Neural cell (in vitro differentiated cells): ENCODE measurements at regions not wholly inside any gene's neighbourhood (a gene's known extent, or its start where the extent isn't known, plus 50 kb on each side); places are given as distances from the start of the nearest gene placed in this dataset.

Experiments used
- H2AFZ ChIP-seq: fragments of 200-600, 300-800 bp; sonication (generic), shearing (Covaris generic); 2 replicates; pipeline ENCODE4 v1.6.0; 2014; ENCODE audit warnings: low read depth, mild to moderate bottlenecking, antibody characterized with exemption, low read length, moderate library complexity
- H3F3A ChIP-seq: fragments of 200-600 bp; shearing (Covaris generic); 2 replicates; pipeline ENCODE4 v1.6.1; 2016; ENCODE audit warnings: mild to moderate bottlenecking, moderate library complexity, mixed read lengths, antibody characterized with exemption, low read length; ENCODE audit not compliant: insufficient read depth, poor library complexity, severe bottlenecking
- H3K27ac ChIP-seq: fragments of 200-600, 300-800 bp; sonication (generic), shearing (Covaris generic); 2 replicates; pipeline ENCODE4 v1.5.1; 2014; ENCODE audit warnings: mild to moderate bottlenecking, low read length, moderate library complexity
- H3K27me3 ChIP-seq: fragments of 300-800, 200-600 bp; sonication (generic), shearing (Covaris generic); 2 replicates; pipeline ENCODE4 v1.6.0; 2014; ENCODE audit warnings: mild to moderate bottlenecking, low read depth, low read length, moderate library complexity; ENCODE audit not compliant: insufficient read depth
- H3K36me3 ChIP-seq: fragments of 300-800, 200-600 bp; sonication (generic), shearing (Covaris generic); 2 replicates; pipeline ENCODE4 v1.5.1; 2014; ENCODE audit warnings: mild to moderate bottlenecking, antibody characterized with exemption, low read length, moderate library complexity; ENCODE audit not compliant: insufficient read depth
- H3K4me2 ChIP-seq: fragments of 300-800, 200-600 bp; sonication (generic), shearing (Covaris generic); 2 replicates; pipeline ENCODE4 v1.6.0; 2014; ENCODE audit warnings: mild to moderate bottlenecking, low read length
- H3K4me3 ChIP-seq: fragments of 300-800, 200-600 bp; sonication (generic), shearing (Covaris generic); 2 replicates; pipeline ENCODE4 v1.5.1; 2014; ENCODE audit warnings: mild to moderate bottlenecking, low read length, moderate library complexity
- H3K79me2 ChIP-seq: fragments of 200-600 bp; shearing (Covaris generic); replicated peaks from 2 replicates; pipeline ENCODE4 v1.6.0; 2014; ENCODE audit warnings: mild to moderate bottlenecking, low read length, moderate library complexity; ENCODE audit not compliant: insufficient read depth
- H3K9ac ChIP-seq: fragments of 300-800, 200-600 bp; sonication (generic), shearing (Covaris generic); 2 replicates; pipeline ENCODE4 v1.6.1; 2016; ENCODE audit warnings: mild to moderate bottlenecking, low read length, mixed read lengths
- H3K9me2 ChIP-seq: fragments of 200-600 bp; shearing (Covaris generic); 2 replicates; pipeline ENCODE4 v1.6.1; 2016; ENCODE audit warnings: mild to moderate bottlenecking, low read length, mixed read lengths; ENCODE audit not compliant: insufficient read depth
- H3K9me3 ChIP-seq: fragments of 200-600, 300-800 bp; sonication (generic), shearing (Covaris generic); 2 replicates; pipeline ENCODE4 v1.6.1; 2016; ENCODE audit warnings: mild to moderate bottlenecking, mixed run types, low read length, moderate library complexity, mixed read lengths
- H4K20me1 ChIP-seq: fragments of 200-600 bp; shearing (Covaris generic); 2 replicates; pipeline ENCODE4 v1.6.1; 2016; ENCODE audit warnings: mild to moderate bottlenecking, mixed run types; ENCODE audit not compliant: insufficient read depth
- CTCF ChIP-seq: fragments of 450-650 bp; IDR thresholded peaks from 2 replicates; pipeline ENCODE4 v1.5.1; 2014; ENCODE audit warnings: antibody characterized with exemption, mild to moderate bottlenecking, moderate library complexity; ENCODE audit not compliant: poor library complexity, severe bottlenecking
- EP300 ChIP-seq: fragments of 450-650 bp; conservative IDR thresholded peaks from 2 replicates; pipeline ENCODE4 v1.6.1; 2014; ENCODE audit warnings: antibody characterized with exemption, mild to moderate bottlenecking, moderate library complexity; ENCODE audit not compliant: poor library complexity, severe bottlenecking
- EZH2 ChIP-seq: fragments of 200-600, 300-800 bp; shearing (Covaris generic), sonication (generic); IDR thresholded peaks from 2 replicates; pipeline ENCODE4 v1.6.1; 2014; ENCODE audit warnings: antibody characterized with exemption, low read length, borderline replicate concordance, mild to moderate bottlenecking; ENCODE audit not compliant: insufficient read depth, poor library complexity, severe bottlenecking
- MXI1 ChIP-seq: fragments of 450-650 bp; conservative IDR thresholded peaks from 2 replicates; pipeline ENCODE4 v1.6.1; 2014; ENCODE audit warnings: antibody characterized with exemption, mild to moderate bottlenecking; ENCODE audit not compliant: poor library complexity, severe bottlenecking
- POLR2AphosphoS5 ChIP-seq: IDR thresholded peaks from 2 replicates; pipeline ENCODE4 v1.6.1; 2012
- RAD21 ChIP-seq: fragments of 450-650 bp; conservative IDR thresholded peaks from 2 replicates; pipeline ENCODE4 v1.6.1; 2014; ENCODE audit warnings: antibody characterized with exemption, mild to moderate bottlenecking, moderate library complexity
- REST ChIP-seq: IDR thresholded peaks from 2 replicates; pipeline ENCODE4 v1.6.1; 2012; ENCODE audit warnings: borderline replicate concordance
- SMC3 ChIP-seq: fragments of 450-650 bp; conservative IDR thresholded peaks from 2 replicates; pipeline ENCODE4 v1.6.1; 2014; ENCODE audit warnings: antibody characterized with exemption, mild to moderate bottlenecking, moderate library complexity; ENCODE audit not compliant: poor library complexity
- TAF1 ChIP-seq: IDR thresholded peaks from 2 replicates; pipeline ENCODE4 v1.6.1; 2012; ENCODE audit warnings: low read depth

GRCh38 chr9:14451949-14452348 is 138.0 kb upstream of the NFIB start:
- H3K4me3 ChIP-seq = no peak overlapping the region
- H3K9me2 ChIP-seq = no peaks in the 10 kb centered on the region
- H4K20me1 ChIP-seq = no peaks in the 10 kb centered on the region
- no peak overlapping the region for H3K27ac ChIP-seq
- no peaks in the 10 kb centered on the region for H3K27me3 ChIP-seq
- no peak overlapping the region for H3K4me2 ChIP-seq
- H2AFZ ChIP-seq = no peak overlapping the region
- H3F3A ChIP-seq = no peaks in the 10 kb centered on the region
- H3K79me2 ChIP-seq = no peaks in the 10 kb centered on the region
- H3K9me3 ChIP-seq = no peaks in the 10 kb centered on the region
- no peaks in the 10 kb centered on the region for H3K36me3 ChIP-seq
- no peak for TF ChIP-seq REST
- TF ChIP-seq SMC3 = no peak
- no peak for TF ChIP-seq CTCF
- TF ChIP-seq EP300 = no peak
- no peak for TF ChIP-seq RAD21
- TF ChIP-seq MXI1 = no peak
- TF ChIP-seq POLR2AphosphoS5 = no peak
- no peak for TF ChIP-seq EZH2
- TF ChIP-seq TAF1 = no peak
- no peak overlapping the region for H3K9ac ChIP-seq

- Histone ChIP-seq H3K4me2 (no peak overlapping the region), H3K9me2 (no peaks in the 10 kb centered on the region), H3K9me3 (no peaks in the 10 kb centered on the region), H3F3A (no peaks in the 10 kb centered on the region), H3K79me2 (no peaks in the 10 kb centered on the region), H4K20me1 (no peaks in the 10 kb centered on the region), H3K4me3 (no peak overlapping the region), H3K27ac (no peak overlapping the region), H2AFZ (no peak overlapping the region), H3K27me3 (no peaks in the 10 kb centered on the region), H3K9ac (no peak overlapping the region), H3K36me3 (no peaks in the 10 kb centered on the region)
- TF ChIP-seq EZH2 = no peak
- TF ChIP-seq POLR2AphosphoS5 = no peak
- no peak for TF ChIP-seq TAF1
- TF ChIP-seq EP300 = no peak
- TF ChIP-seq SMC3 = no peak
- no peak for TF ChIP-seq CTCF
- no peak for TF ChIP-seq REST
- no peak for TF ChIP-seq MXI1
- TF ChIP-seq RAD21 = no peak
Observed at GRCh38 chr9:14447103-14447502, 133.2 kb upstream of the NFIB start.
